ENCODE measurements at regions not wholly inside any gene's neighbourhood (a gene's known extent, or its start where the extent isn't known, plus 50 kb on each side); places are given as distances from the start of the nearest gene placed in this dataset.

DNA sequence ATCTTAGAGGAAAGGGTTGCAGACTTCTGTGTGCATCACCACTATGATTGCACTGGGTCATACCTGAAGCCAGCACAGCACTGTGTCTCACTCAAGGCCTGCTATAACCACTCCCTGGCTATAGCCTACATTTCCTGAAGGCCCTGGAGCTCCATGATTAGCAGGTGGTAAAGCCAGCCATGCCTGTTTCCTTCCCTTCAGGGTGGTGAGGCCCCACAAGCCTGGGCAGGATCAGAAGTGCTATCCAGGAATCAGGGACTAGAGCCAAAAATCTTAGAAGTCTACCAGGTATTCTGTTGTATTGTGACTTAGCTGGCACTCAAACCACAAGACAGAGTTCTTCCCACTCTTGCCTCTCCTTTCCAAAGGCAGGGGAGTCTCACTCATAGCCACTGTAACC, 734.6 kb downstream of the GLUD2 start:
- TF ChIP-seq, protein P1, sequence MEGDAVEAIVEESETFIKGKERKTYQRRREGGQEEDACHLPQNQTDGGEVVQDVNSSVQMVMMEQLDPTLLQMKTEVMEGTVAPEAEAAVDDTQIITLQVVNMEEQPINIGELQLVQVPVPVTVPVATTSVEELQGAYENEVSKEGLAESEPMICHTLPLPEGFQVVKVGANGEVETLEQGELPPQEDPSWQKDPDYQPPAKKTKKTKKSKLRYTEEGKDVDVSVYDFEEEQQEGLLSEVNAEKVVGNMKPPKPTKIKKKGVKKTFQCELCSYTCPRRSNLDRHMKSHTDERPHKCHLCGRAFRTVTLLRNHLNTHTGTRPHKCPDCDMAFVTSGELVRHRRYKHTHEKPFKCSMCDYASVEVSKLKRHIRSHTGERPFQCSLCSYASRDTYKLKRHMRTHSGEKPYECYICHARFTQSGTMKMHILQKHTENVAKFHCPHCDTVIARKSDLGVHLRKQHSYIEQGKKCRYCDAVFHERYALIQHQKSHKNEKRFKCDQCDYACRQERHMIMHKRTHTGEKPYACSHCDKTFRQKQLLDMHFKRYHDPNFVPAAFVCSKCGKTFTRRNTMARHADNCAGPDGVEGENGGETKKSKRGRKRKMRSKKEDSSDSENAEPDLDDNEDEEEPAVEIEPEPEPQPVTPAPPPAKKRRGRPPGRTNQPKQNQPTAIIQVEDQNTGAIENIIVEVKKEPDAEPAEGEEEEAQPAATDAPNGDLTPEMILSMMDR (IDR thresholded peaks at IDR 0.05), result no peak
- no peak for TF ChIP-seq POLR2A (IDR thresholded peaks at IDR 0.05)

Data from prostate gland (tissue), 2 donors.